PC-9 (cell line): ENCODE measurements at regions not wholly inside any gene's neighbourhood (a gene's known extent, or its start where the extent isn't known, plus 50 kb on each side); places are given as distances from the start of the nearest gene placed in this dataset.

Source experiments
- CTCF ChIP-seq: fragments of 200-600 bp; sonication (generic); conservative IDR thresholded peaks from 2 replicates; pipeline ENCODE4 v1.6.1; 2017; ENCODE audit warnings: mixed run types, antibody characterized with exemption, mild to moderate bottlenecking, moderate library complexity
- EZH2 ChIP-seq: fragments of 200-600 bp; sonication (generic); IDR thresholded peaks from 2 replicates; pipeline ENCODE4 v1.8.0; 2017; ENCODE audit warnings: antibody characterized with exemption, low read depth

GRCh38 chr17:59501690-59502089 lies 63.7 kb upstream of the DHX40 start:
- TF ChIP-seq CTCF: no peak
- TF ChIP-seq EZH2: no peak
